MM.1S (cell line): ENCODE measurements at regions not wholly inside any gene's neighbourhood (a gene's known extent, or its start where the extent isn't known, plus 50 kb on each side); places are given as distances from the start of the nearest gene placed in this dataset.

ENCODE experiments used
- CTCF ChIP-seq: fragments of 300-600 bp; sonication (generic); IDR thresholded peaks from 2 replicates; pipeline ENCODE4 v1.5.1; 2016; ENCODE audit warnings: antibody characterized with exemption, low read length, mixed read lengths
- EZH2 ChIP-seq: fragments of 300-600 bp; sonication (generic); optimal IDR thresholded peaks from 2 replicates; pipeline ENCODE3; 2017; ENCODE audit warnings: low read depth, mild to moderate bottlenecking, antibody characterized with exemption, low read length, mixed read lengths
- EZH2phosphoT487 ChIP-seq: fragments of 300-600 bp; sonication (generic); IDR thresholded peaks from 2 replicates; pipeline ENCODE4 v1.6.1; 2018; ENCODE audit warnings: antibody characterized with exemption, low read length

- TF ChIP-seq CTCF (no peak), EZH2 (no peak), EZH2phosphoT487 (no peak)
These were observed 315.8 kb upstream of the TEX13C start for GRCh38 chrX:125003746-125004446.
